AG04450 (cell line): ENCODE measurements at regions not wholly inside any gene's neighbourhood (a gene's known extent, or its start where the extent isn't known, plus 50 kb on each side); places are given as distances from the start of the nearest gene placed in this dataset.

Experiments
- CTCF ChIA-PET: fragments of 300-600, 350-600 bp; formaldehyde crosslinking; extraction: SDS; loops from one replicate; lab custom pipeline; 2022; ENCODE audit warnings: antibody characterized with exemption, inconsistent platforms; lab: Charles Lee
- POLR2A ChIA-PET: fragments of 350-600 bp; formaldehyde crosslinking; extraction: SDS; loops from one replicate; lab custom pipeline; 2021; ENCODE audit warnings: antibody characterized with exemption, inconsistent platforms; lab: Yijun Ruan, JAX
- DNase-seq: peaks from one replicate; pipeline ENCODE4 v3.0.0-alpha.2; 2011; ENCODE audit warnings: low read depth, low spot score
- H3K27ac ChIP-seq: one replicate; pipeline ENCODE4 v1.5.1; 2012; ENCODE audit warnings: low read depth, low read length, control low read depth
- H3K27me3 ChIP-seq: one replicate; pipeline ENCODE4 v1.6.0; 2012; ENCODE audit warnings: low read length; ENCODE audit not compliant: control insufficient read depth, insufficient read depth
- H3K4me3 ChIP-seq: 2 replicates; pipeline ENCODE4 v1.5.1; 2011; ENCODE audit warnings: mild to moderate bottlenecking, low read depth, low read length, control low read depth
- H3K9me3 ChIP-seq: 2 replicates; pipeline ENCODE4 v1.5.1; 2012; ENCODE audit warnings: low read length; ENCODE audit not compliant: control insufficient read depth, insufficient read depth
- TF ChIP-seq, protein P1 (sequence below): IDR thresholded peaks from 2 replicates; pipeline ENCODE4 v1.5.1; 2011; ENCODE audit warnings: low read depth, low read length, control low read depth, inconsistent platforms

DNA sequence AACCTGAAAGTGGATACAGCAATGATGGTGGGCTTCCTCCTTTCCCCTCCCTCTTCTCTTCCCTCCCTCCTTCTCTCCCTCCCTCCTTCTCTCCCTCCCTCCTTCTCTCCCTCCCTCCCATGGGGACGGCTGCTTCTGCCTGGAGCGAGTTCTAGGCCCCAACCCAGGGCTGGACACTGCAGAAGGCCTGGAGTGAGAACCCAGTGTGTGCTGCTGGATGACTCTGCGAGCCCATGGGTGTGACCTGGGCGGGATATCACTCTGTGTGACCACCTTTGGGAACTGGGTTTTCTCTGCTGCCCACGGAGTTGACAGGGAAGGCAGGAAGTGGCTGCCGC is 242.6 kb upstream of the GSE1 start:
- H3K9me3 ChIP-seq, result no peaks in the 10 kb centered on the region; the same call in 1 of the 2 replicates
- H3K4me3 ChIP-seq, result no peak overlapping the region
- TF ChIP-seq, protein P1, sequence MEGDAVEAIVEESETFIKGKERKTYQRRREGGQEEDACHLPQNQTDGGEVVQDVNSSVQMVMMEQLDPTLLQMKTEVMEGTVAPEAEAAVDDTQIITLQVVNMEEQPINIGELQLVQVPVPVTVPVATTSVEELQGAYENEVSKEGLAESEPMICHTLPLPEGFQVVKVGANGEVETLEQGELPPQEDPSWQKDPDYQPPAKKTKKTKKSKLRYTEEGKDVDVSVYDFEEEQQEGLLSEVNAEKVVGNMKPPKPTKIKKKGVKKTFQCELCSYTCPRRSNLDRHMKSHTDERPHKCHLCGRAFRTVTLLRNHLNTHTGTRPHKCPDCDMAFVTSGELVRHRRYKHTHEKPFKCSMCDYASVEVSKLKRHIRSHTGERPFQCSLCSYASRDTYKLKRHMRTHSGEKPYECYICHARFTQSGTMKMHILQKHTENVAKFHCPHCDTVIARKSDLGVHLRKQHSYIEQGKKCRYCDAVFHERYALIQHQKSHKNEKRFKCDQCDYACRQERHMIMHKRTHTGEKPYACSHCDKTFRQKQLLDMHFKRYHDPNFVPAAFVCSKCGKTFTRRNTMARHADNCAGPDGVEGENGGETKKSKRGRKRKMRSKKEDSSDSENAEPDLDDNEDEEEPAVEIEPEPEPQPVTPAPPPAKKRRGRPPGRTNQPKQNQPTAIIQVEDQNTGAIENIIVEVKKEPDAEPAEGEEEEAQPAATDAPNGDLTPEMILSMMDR, result no peak
- no peaks in the 10 kb centered on the region for H3K27me3 ChIP-seq
- POLR2A ChIA-PET, result no interaction called here
- CTCF ChIA-PET, result interaction anchor here (0.8 to 1.4 kb wide), 6 partner anchors 18 to 283 kb away, joined by 3 to 4 read pairs (median 3); no protein-coding TSS in a partner anchor
- no peak overlapping the region for H3K27ac ChIP-seq
- no peak for DNase-seq

DNA sequence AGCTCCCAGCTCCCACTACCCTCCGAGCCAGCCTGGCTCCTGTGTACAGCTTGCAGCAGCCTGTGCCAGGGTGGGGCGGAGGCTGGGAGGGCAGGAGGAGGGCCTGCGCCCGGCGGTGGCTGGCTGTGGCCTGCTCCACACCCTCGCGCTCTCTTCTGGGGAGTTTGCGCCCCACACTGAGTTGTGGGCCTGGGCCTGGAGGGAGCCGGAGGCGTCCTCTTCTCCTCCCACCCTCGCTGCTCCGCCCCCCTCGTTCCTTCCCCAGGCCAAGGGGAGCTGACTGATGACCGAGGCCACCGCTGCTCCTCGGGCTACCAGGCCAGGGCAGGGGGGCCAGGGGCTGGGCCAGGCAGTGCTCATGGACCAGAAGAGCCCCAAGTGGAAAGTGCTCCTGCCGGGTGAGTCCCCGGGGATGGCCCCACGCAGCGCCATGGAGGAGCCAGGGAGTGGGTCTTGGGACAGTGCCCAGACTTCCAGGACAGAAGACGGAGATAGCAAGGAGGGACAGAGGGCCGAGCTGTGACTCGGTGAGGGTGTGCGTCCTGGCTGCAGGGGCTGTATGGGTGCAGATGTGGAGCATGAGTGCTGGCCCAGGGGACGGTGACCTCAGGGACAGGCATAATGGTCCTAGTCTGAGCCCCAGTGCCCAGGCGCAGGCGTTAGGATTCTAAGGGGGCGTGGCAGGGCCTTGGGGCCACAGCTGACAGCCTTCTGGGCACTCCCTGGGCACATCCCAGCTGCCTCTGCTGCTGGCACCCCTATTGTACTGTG is 242.1 kb upstream of the GSE1 start:
- no peak overlapping the region for H3K4me3 ChIP-seq
- TF ChIP-seq, protein P1, result no peak
- H3K27ac ChIP-seq, result no peak overlapping the region
- no peaks in the 10 kb centered on the region for H3K27me3 ChIP-seq
- no peaks in the 10 kb centered on the region; the same call in 1 of the 2 replicates for H3K9me3 ChIP-seq
- POLR2A ChIA-PET, result no interaction called here
- CTCF ChIA-PET, result interaction anchor here (0.8 to 1.4 kb wide), 3 partner anchors 52 to 245 kb away, joined by 3 to 4 read pairs (median 3); no protein-coding TSS in a partner anchor
- no peak for DNase-seq

DNA sequence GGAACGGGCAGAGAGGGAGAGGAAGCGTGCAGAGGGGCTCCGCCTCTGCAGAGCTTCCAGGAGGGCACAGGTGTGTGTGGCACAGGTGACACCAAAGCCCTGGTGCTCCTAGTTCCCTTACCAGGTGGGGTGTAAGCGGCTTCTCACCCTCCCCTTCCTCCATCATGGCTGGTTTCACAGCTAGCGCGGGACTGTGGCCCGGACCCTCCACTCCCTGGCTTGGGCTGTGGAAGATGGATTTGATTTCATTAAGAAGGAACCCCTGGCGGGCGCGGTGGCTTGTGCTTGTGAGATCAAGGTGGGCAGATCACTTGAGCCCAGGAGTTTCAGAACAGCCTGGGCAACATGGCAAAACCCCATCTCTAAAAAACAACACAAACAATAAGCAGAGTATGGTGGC is 241.2 kb upstream of the GSE1 start:
- H3K9me3 ChIP-seq, result no peaks in the 10 kb centered on the region; the same call in 1 of the 2 replicates
- TF ChIP-seq, protein P1, result no peak
- POLR2A ChIA-PET, result no interaction called here
- no peak for DNase-seq
- CTCF ChIA-PET, result no interaction called here
- H3K27me3 ChIP-seq, result no peaks in the 10 kb centered on the region
- no peak overlapping the region for H3K27ac ChIP-seq
- H3K4me3 ChIP-seq, result no peak overlapping the region

DNA sequence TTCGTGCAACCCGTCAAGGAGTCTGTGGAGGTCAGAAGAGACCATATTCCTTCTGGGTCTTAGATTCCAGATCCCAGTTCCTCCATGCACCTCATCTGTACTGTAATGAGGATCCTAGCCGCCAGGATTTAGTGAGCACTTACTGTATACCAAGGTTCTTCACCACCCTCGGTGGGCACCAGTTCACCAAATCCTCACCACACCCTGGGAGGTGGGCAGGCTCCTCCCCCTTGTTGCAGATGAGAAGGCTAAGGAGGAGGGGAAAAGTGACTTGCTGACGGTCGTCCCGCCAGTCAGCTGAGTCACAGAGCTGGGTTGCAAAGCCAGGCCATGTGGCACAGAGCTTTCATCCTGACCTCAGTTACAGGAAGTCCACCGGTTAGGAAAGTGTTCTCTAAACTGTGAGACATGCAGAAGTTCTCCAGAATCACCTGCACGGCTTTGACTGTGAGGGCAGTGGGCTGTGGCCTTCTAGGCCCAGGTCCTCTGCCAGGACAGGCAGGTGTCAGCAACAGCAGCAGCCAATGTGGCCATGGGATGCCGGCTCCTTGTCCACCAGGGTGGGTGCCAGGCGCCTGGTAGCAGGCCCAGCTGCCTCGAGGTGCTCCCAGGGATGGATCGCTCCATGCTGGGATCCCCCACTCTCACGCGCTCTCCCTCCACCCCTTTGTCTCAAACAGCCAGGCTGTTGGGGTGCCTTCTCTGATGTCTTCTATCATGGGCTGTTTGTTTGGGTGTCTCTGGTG is 240.3 kb upstream of the GSE1 start:
- POLR2A ChIA-PET, result no interaction called here
- no peaks in the 10 kb centered on the region; the same call in 1 of the 2 replicates for H3K9me3 ChIP-seq
- TF ChIP-seq, protein P1, result no peak
- no peak overlapping the region for H3K4me3 ChIP-seq
- no peak for DNase-seq
- no peaks in the 10 kb centered on the region for H3K27me3 ChIP-seq
- CTCF ChIA-PET, result no interaction called here
- H3K27ac ChIP-seq, result no peak overlapping the region
